AG09309 (cell line): ENCODE measurements at regions not wholly inside any gene's neighbourhood (a gene's known extent, or its start where the extent isn't known, plus 50 kb on each side); places are given as distances from the start of the nearest gene placed in this dataset.
A peak's percentile ranks its signal among the peaks of the same experiment; 100 is the strongest.

Experiments used
- DNase-seq: peaks from one replicate; pipeline ENCODE4 v3.0.0-alpha.2; 2010; ENCODE audit warnings: low read depth
- H3K4me3 ChIP-seq: 2 replicates; pipeline ENCODE4 v1.5.1; 2011; ENCODE audit warnings: mild to moderate bottlenecking, low read depth, low read length, moderate library complexity; ENCODE audit not compliant: control insufficient read depth
- CTCF ChIP-seq: IDR thresholded peaks from 2 replicates; pipeline ENCODE4 v1.5.1; 2011; ENCODE audit warnings: mild to moderate bottlenecking, low read depth, low read length, inconsistent platforms; ENCODE audit not compliant: insufficient read depth, control insufficient read depth; ENCODE audit errors: missing control alignments

GRCh38 chr12:92218394-92219077 lies 72.9 kb upstream of the BTG1 start:
- no peak for DNase-seq
- H3K4me3 ChIP-seq: no peak overlapping the region
- TF ChIP-seq CTCF: no peak

- no peak overlapping the region for H3K4me3 ChIP-seq
- no peak for DNase-seq
- TF ChIP-seq CTCF: no peak
Observed at GRCh38 chr12:92216092-92216491, 70.4 kb upstream of the BTG1 start.

- H3K4me3 ChIP-seq: no peak overlapping the region
- no peak for TF ChIP-seq CTCF
- DNase-seq: no peak
Observed at GRCh38 chr12:92215358-92215757, 69.7 kb upstream of the BTG1 start.

GRCh38 chr12:92213166-92213565 lies 67.5 kb upstream of the BTG1 start:
- no peak for DNase-seq
- no peak for TF ChIP-seq CTCF
- no peak overlapping the region for H3K4me3 ChIP-seq

- H3K4me3 ChIP-seq: no peak overlapping the region
- DNase-seq: no peak
- no peak for TF ChIP-seq CTCF
Observed at GRCh38 chr12:92210071-92210470, 64.4 kb upstream of the BTG1 start.

GRCh38 chr12:92208613-92209121 lies 63.0 kb upstream of the BTG1 start:
- DNase-seq: peak; percentile 56
- no peak for TF ChIP-seq CTCF
- no peak overlapping the region for H3K4me3 ChIP-seq
